Osteoblast (primary cell): ENCODE measurements at regions not wholly inside any gene's neighbourhood (a gene's known extent, or its start where the extent isn't known, plus 50 kb on each side); places are given as distances from the start of the nearest gene placed in this dataset.

ENCODE experiments used
- DNase-seq: peaks from one replicate; pipeline ENCODE4 v3.0.0; 2011; ENCODE audit warnings: low spot score, mixed read lengths; ENCODE audit not compliant: insufficient read length; ENCODE audit errors: missing footprints
- H2AFZ ChIP-seq: 2 replicates; pipeline ENCODE4 v1.6.0; 2011; ENCODE audit warnings: mild to moderate bottlenecking, low read length
- H3K27ac ChIP-seq: 2 replicates; pipeline ENCODE4 v1.5.1; 2011; ENCODE audit warnings: mild to moderate bottlenecking, low read depth, low read length, moderate library complexity
- H3K27me3 ChIP-seq: 2 replicates; pipeline ENCODE4 v1.6.0; 2012; ENCODE audit warnings: mild to moderate bottlenecking, control low read depth, inconsistent platforms, low read length, moderate library complexity; ENCODE audit not compliant: insufficient read depth
- H3K36me3 ChIP-seq: 2 replicates; pipeline ENCODE4 v1.5.1; 2011; ENCODE audit warnings: mild to moderate bottlenecking, low read length, control low read depth, moderate library complexity; ENCODE audit not compliant: insufficient read depth
- H3K4me1 ChIP-seq: 2 replicates; pipeline ENCODE4 v1.5.1; 2011; ENCODE audit warnings: mild to moderate bottlenecking, low read length, control low read depth, moderate library complexity; ENCODE audit not compliant: insufficient read depth
- H3K4me2 ChIP-seq: 2 replicates; pipeline ENCODE4 v1.6.0; 2011; ENCODE audit warnings: mild to moderate bottlenecking, low read length; ENCODE audit not compliant: insufficient read depth
- H3K4me3 ChIP-seq: fragments of 200-600 bp; sonication (generic); 3 replicates; pipeline ENCODE4 v1.5.1; 2012; ENCODE audit warnings: mild to moderate bottlenecking, low read length, inconsistent platforms; ENCODE audit not compliant: insufficient read depth
- H3K79me2 ChIP-seq: 2 replicates; pipeline ENCODE4 v1.6.0; 2012; ENCODE audit warnings: mild to moderate bottlenecking, low read length, control low read depth, inconsistent platforms; ENCODE audit not compliant: insufficient read depth
- H3K9me3 ChIP-seq: 2 replicates; pipeline ENCODE4 v1.5.1; 2011; ENCODE audit warnings: low read depth, low read length, control low read depth
- H4K20me1 ChIP-seq: 2 replicates; pipeline ENCODE4 v1.6.0; 2012; ENCODE audit warnings: mild to moderate bottlenecking, low read length, control low read depth; ENCODE audit not compliant: insufficient read depth
- TF ChIP-seq, protein P1 (sequence below): IDR thresholded peaks from 2 replicates; pipeline ENCODE4 v1.5.1; 2011; ENCODE audit warnings: mild to moderate bottlenecking, low read depth, low read length, moderate library complexity; ENCODE audit errors: extremely low read depth

DNA sequence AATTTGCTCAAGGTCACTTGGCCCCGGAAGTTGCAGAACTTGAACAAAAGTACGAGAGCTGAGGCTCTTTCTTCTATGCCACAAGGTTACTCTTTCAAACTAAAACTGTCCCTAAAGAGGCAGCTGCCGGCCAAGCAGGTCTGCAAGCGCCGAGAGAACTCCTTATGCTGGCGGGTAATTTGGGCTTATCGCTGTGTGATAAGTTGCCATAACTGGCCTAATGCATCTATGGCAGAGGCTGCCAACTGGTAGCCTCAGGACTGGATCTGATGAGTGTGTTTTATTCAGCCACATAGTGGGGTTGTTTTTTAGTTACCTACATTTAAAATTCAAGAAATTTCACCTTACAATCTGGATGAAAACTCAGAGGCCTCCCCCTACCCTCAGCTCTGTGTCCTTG, 68.1 kb upstream of the SPOCK1 start:
- TF ChIP-seq, protein P1, sequence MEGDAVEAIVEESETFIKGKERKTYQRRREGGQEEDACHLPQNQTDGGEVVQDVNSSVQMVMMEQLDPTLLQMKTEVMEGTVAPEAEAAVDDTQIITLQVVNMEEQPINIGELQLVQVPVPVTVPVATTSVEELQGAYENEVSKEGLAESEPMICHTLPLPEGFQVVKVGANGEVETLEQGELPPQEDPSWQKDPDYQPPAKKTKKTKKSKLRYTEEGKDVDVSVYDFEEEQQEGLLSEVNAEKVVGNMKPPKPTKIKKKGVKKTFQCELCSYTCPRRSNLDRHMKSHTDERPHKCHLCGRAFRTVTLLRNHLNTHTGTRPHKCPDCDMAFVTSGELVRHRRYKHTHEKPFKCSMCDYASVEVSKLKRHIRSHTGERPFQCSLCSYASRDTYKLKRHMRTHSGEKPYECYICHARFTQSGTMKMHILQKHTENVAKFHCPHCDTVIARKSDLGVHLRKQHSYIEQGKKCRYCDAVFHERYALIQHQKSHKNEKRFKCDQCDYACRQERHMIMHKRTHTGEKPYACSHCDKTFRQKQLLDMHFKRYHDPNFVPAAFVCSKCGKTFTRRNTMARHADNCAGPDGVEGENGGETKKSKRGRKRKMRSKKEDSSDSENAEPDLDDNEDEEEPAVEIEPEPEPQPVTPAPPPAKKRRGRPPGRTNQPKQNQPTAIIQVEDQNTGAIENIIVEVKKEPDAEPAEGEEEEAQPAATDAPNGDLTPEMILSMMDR, result no peak
- Histone ChIP-seq H2AFZ (no peak overlapping the region), H3K36me3 (no peaks in the 10 kb centered on the region), H3K27me3 (no peaks in the 10 kb centered on the region), H4K20me1 (no peaks in the 10 kb centered on the region), H3K4me3 (no peak overlapping the region), H3K9me3 (no peaks in the 10 kb centered on the region), H3K79me2 (no peaks in the 10 kb centered on the region), H3K4me2 (no peak overlapping the region), H3K27ac (peak overlapping the region; percentile 94), H3K4me1 (peaks cover 55% of the 10 kb centered on the region)
- no peak for DNase-seq

- Histone ChIP-seq H3K4me1 (peaks cover 52% of the 10 kb centered on the region), H4K20me1 (no peaks in the 10 kb centered on the region), H3K4me3 (no peak overlapping the region), H3K27ac (peak overlapping the region; percentile 94), H3K4me2 (peak overlapping the region; percentile 67), H3K79me2 (no peaks in the 10 kb centered on the region), H3K27me3 (no peaks in the 10 kb centered on the region), H3K36me3 (no peaks in the 10 kb centered on the region), H2AFZ (peak overlapping the region; percentile 53), H3K9me3 (no peaks in the 10 kb centered on the region)
- DNase-seq, result no peak
- TF ChIP-seq, protein P1, result no peak
Measured at GRCh38 chr5:137566780-137567179, 67.7 kb upstream of the SPOCK1 start.

- H3K27ac ChIP-seq, result peak overlapping the region; percentile 94
- H3K9me3 ChIP-seq, result no peaks in the 10 kb centered on the region
- no peaks in the 10 kb centered on the region for H3K36me3 ChIP-seq
- no peaks in the 10 kb centered on the region for H3K79me2 ChIP-seq
- peak overlapping the region; percentile 25 for H3K4me3 ChIP-seq
- H3K27me3 ChIP-seq, result no peaks in the 10 kb centered on the region
- peak overlapping the region; percentile 16 for H2AFZ ChIP-seq
- no peaks in the 10 kb centered on the region for H4K20me1 ChIP-seq
- TF ChIP-seq, protein P1, result no peak
- peak overlapping the region; percentile 67 for H3K4me2 ChIP-seq
- H3K4me1 ChIP-seq, result peaks cover 54% of the 10 kb centered on the region
- no peak for DNase-seq
Measured at GRCh38 chr5:137566118-137566541, 67.0 kb upstream of the SPOCK1 start.

DNA sequence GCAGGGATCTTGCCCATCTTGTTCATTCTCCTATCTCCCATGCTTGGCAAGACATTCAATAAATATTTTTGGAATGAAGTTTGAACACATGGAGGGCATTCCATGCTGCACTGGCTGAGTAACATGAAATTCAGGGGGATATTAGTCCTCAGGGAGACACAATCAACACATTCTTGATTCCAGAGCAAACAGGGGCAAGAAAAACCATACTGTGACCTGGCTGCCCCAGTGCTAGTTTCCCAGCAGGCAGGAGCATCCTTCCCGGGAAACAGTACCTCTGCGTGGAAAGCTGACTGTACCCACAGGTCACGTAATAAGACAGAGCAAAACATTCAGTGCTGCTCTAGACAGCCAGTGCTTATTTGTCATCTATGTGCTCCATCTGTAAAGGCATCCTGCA, 66.3 kb upstream of the SPOCK1 start:
- peak; percentile 71 for DNase-seq
- peak overlapping the region; percentile 25 for H3K4me3 ChIP-seq
- H3K9me3 ChIP-seq, result no peaks in the 10 kb centered on the region
- no peak overlapping the region for H2AFZ ChIP-seq
- H3K36me3 ChIP-seq, result no peaks in the 10 kb centered on the region
- peak overlapping the region; percentile 67 for H3K4me2 ChIP-seq
- H4K20me1 ChIP-seq, result no peaks in the 10 kb centered on the region
- H3K27ac ChIP-seq, result peak overlapping the region; percentile 94
- H3K79me2 ChIP-seq, result no peaks in the 10 kb centered on the region
- no peaks in the 10 kb centered on the region for H3K27me3 ChIP-seq
- H3K4me1 ChIP-seq, result peaks cover 56% of the 10 kb centered on the region
- TF ChIP-seq, protein P1, result no peak
